ENCODE measurements at regions not wholly inside any gene's neighbourhood (a gene's known extent, or its start where the extent isn't known, plus 50 kb on each side); places are given as distances from the start of the nearest gene placed in this dataset.

DNA sequence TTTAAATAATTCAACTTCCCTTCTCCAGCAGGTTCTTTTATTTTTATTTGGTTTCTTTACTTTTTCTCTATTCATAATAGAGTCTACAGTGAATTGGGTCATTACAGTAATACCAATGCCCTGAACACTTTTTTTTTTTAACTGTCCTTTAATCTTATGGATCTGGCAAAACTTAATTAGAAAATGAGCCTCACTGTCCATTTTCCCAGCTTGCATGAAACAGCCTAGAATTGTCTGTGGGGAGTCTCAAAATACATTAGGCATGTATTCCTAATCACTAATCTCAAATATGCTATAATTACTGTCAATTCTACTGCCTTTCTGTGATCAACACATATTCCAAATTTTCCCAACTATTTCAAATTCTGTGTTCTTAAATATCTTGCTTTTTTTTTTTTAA is 406.8 kb downstream of the ANXA1 start:
- Histone ChIP-seq H3K36me3 (ENCODE audit: insufficient read depth, low read length) (no peaks in the 10 kb centered on the region), H3K9me3 (ENCODE audit: control insufficient read depth in 1 of 2, insufficient read depth in 1 of 2, low read length in 2 of 2) (no peaks in the 10 kb centered on the region), H3K27me3 (ENCODE audit: control insufficient read depth in 1 of 2, insufficient read depth in 2 of 2, low read length in 2 of 2) (no peaks in the 10 kb centered on the region), H3K4me3 (ENCODE audit: low read length) (no peak overlapping the region), H3K27ac (ENCODE audit: low read depth in 1 of 2, low read length in 2 of 2) (no peak overlapping the region), H3K4me1 (ENCODE audit: insufficient read depth, low read length) (no peaks in the 10 kb centered on the region)
- intact Hi-C loops (cut with DNase I, micrococcal nuclease): no loop called here
- no peaks in the 10 kb centered on the region for H3K36me3 Mint-ChIP-seq (ENCODE audit: low read depth)
- H3K9me3 Mint-ChIP-seq: peaks cover 2% of the 10 kb centered on the region
- CTCF ChIA-PET: no interaction called here
- no peaks in the 10 kb centered on the region for H3K4me1 Mint-ChIP-seq (ENCODE audit: low read depth)
- no peak overlapping the region for H3K4me3 Mint-ChIP-seq
- ATAC-seq (ENCODE audit: poor library complexity): no peak
- no peak for DNase-seq
- H3K27ac Mint-ChIP-seq: no peak overlapping the region
- POLR2A ChIA-PET: interaction anchor here (0.7 kb wide), 1 partner anchor 8 kb away, joined by 3 read pairs; no protein-coding TSS in a partner anchor
- H3K27me3 Mint-ChIP-seq: no peaks in the 10 kb centered on the region
- TF ChIP-seq CTCF (IDR thresholded peaks at IDR 0.05): no peak

GRCh38 chr9:73565026-73565425 is 413.4 kb downstream of the ANXA1 start:
- Histone ChIP-seq H3K4me3 (ENCODE audit: low read length) (no peak overlapping the region), H3K36me3 (ENCODE audit: insufficient read depth, low read length) (no peaks in the 10 kb centered on the region), H3K4me1 (ENCODE audit: insufficient read depth, low read length) (no peaks in the 10 kb centered on the region), H3K27me3 (ENCODE audit: control insufficient read depth in 1 of 2, insufficient read depth in 2 of 2, low read length in 2 of 2) (no peaks in the 10 kb centered on the region), H3K27ac (ENCODE audit: low read depth in 1 of 2, low read length in 2 of 2) (no peak overlapping the region), H3K9me3 (ENCODE audit: control insufficient read depth in 1 of 2, insufficient read depth in 1 of 2, low read length in 2 of 2) (no peaks in the 10 kb centered on the region)
- no peak overlapping the region for H3K27ac Mint-ChIP-seq
- ATAC-seq (ENCODE audit: poor library complexity) (no peak), DNase-seq (no peak)
- H3K4me3 Mint-ChIP-seq: no peak overlapping the region
- intact Hi-C loops (cut with DNase I, micrococcal nuclease): no loop called here
- no peaks in the 10 kb centered on the region for H3K36me3 Mint-ChIP-seq (ENCODE audit: low read depth)
- CTCF ChIA-PET: no interaction called here
- TF ChIP-seq CTCF (IDR thresholded peaks at IDR 0.05): no peak
- H3K9me3 Mint-ChIP-seq: peaks cover 2% of the 10 kb centered on the region
- H3K27me3 Mint-ChIP-seq: no peaks in the 10 kb centered on the region
- H3K4me1 Mint-ChIP-seq (ENCODE audit: low read depth): no peaks in the 10 kb centered on the region
- POLR2A ChIA-PET: no interaction called here

DNA sequence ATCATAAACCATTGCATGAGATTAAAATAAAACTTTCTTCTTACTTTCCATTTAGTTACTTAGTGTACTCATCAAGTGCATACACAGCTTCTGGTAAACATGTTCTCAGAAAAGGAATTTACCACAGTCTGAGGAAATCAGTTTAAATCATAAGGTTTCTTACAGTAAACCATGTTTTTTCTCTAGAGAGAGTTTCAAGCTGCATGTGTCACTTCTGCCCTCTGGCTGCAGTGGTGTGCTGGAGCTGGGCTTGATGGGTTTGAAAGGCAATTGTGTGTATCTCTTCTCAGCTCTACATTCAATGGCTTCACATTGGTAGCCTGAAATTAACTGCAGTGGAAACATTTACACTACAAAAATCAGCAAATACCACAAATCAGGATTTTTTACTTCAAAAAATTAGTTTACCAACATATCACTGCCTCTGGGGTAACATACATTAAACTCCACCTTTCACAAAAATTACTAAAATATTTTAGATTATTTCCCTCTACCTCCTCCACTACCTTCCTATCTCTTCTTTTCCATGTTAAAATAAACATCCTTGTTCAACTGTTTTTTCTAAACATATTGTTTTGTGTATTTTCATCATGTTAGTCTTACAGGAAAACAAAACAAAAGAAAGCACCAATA is 414.3 kb downstream of the ANXA1 start:
- no peak overlapping the region for H3K4me3 ChIP-seq (ENCODE audit: low read length)
- no peaks in the 10 kb centered on the region for H3K9me3 ChIP-seq (ENCODE audit: control insufficient read depth in 1 of 2, insufficient read depth in 1 of 2, low read length in 2 of 2)
- H3K9me3 Mint-ChIP-seq: peaks cover 2% of the 10 kb centered on the region
- H3K27me3 Mint-ChIP-seq: no peaks in the 10 kb centered on the region
- H3K36me3 ChIP-seq (ENCODE audit: insufficient read depth, low read length): no peaks in the 10 kb centered on the region
- ATAC-seq (ENCODE audit: poor library complexity) (no peak), DNase-seq (no peak)
- no peak for TF ChIP-seq CTCF (IDR thresholded peaks at IDR 0.05)
- POLR2A ChIA-PET: interaction anchor here (0.6 kb wide), 1 partner anchor 7 kb away, joined by 3 read pairs; no protein-coding TSS in a partner anchor
- no peaks in the 10 kb centered on the region for H3K4me1 ChIP-seq (ENCODE audit: insufficient read depth, low read length)
- H3K4me1 Mint-ChIP-seq (ENCODE audit: low read depth): no peaks in the 10 kb centered on the region
- no peaks in the 10 kb centered on the region for H3K36me3 Mint-ChIP-seq (ENCODE audit: low read depth)
- CTCF ChIA-PET: no interaction called here
- intact Hi-C loops (cut with DNase I, micrococcal nuclease): no loop called here
- no peak overlapping the region for H3K27ac Mint-ChIP-seq
- no peak overlapping the region for H3K4me3 Mint-ChIP-seq
- no peak overlapping the region for H3K27ac ChIP-seq (ENCODE audit: low read depth in 1 of 2, low read length in 2 of 2)
- no peaks in the 10 kb centered on the region for H3K27me3 ChIP-seq (ENCODE audit: control insufficient read depth in 1 of 2, insufficient read depth in 2 of 2, low read length in 2 of 2)

Measured in CD4-positive, alpha-beta T cell (primary cell).